ENCODE measurements at regions not wholly inside any gene's neighbourhood (a gene's known extent, or its start where the extent isn't known, plus 50 kb on each side); places are given as distances from the start of the nearest gene placed in this dataset.

GRCh38 chr4:81808011-81808672, 336.4 kb upstream of the RASGEF1B start:
- TF ChIP-seq FOXP2 (optimal IDR thresholded peaks at IDR 0.05; ENCODE audit: borderline replicate concordance, extremely low read depth, extremely low read length, insufficient read depth): no peak
- no peak for TF ChIP-seq POLR2AphosphoS5 (IDR thresholded peaks at IDR 0.05; ENCODE audit: low read depth, low read length)
- no peak for TF ChIP-seq SIN3A (IDR thresholded peaks at IDR 0.05; ENCODE audit: borderline replicate concordance, insufficient read depth, low read length)
- no peak for TF ChIP-seq REST (IDR thresholded peaks at IDR 0.05; ENCODE audit: insufficient read depth in 1 of 2, low read depth in 2 of 2, low read length in 2 of 2)
- TF ChIP-seq TAF1 (IDR thresholded peaks at IDR 0.05; ENCODE audit: borderline replicate concordance, insufficient read depth, low read length): no peak

- no peak for TF ChIP-seq TAF1 (IDR thresholded peaks at IDR 0.05; ENCODE audit: borderline replicate concordance, insufficient read depth, low read length)
- TF ChIP-seq POLR2AphosphoS5 (IDR thresholded peaks at IDR 0.05; ENCODE audit: low read depth, low read length): no peak
- no peak for TF ChIP-seq REST (IDR thresholded peaks at IDR 0.05; ENCODE audit: insufficient read depth in 1 of 2, low read depth in 2 of 2, low read length in 2 of 2)
- TF ChIP-seq SIN3A (IDR thresholded peaks at IDR 0.05; ENCODE audit: borderline replicate concordance, insufficient read depth, low read length): no peak
- no peak for TF ChIP-seq FOXP2 (optimal IDR thresholded peaks at IDR 0.05; ENCODE audit: borderline replicate concordance, extremely low read depth, extremely low read length, insufficient read depth)
Observed at GRCh38 chr4:81807386-81807785, 335.7 kb upstream of the RASGEF1B start.

- no peak for TF ChIP-seq TAF1 (IDR thresholded peaks at IDR 0.05; ENCODE audit: borderline replicate concordance, insufficient read depth, low read length)
Observed at GRCh38 chr4:81806485-81806884, 334.8 kb upstream of the RASGEF1B start.

GRCh38 chr4:81804849-81805248, 333.1 kb upstream of the RASGEF1B start:
- TF ChIP-seq FOXP2 (optimal IDR thresholded peaks at IDR 0.05; ENCODE audit: borderline replicate concordance, extremely low read depth, extremely low read length, insufficient read depth) (no peak), TAF1 (IDR thresholded peaks at IDR 0.05; ENCODE audit: borderline replicate concordance, insufficient read depth, low read length) (no peak), POLR2AphosphoS5 (IDR thresholded peaks at IDR 0.05; ENCODE audit: low read depth, low read length) (no peak), REST (IDR thresholded peaks at IDR 0.05; ENCODE audit: insufficient read depth in 1 of 2, low read depth in 2 of 2, low read length in 2 of 2) (no peak)

- TF ChIP-seq TAF1 (IDR thresholded peaks at IDR 0.05; ENCODE audit: borderline replicate concordance, insufficient read depth, low read length) (no peak), POLR2AphosphoS5 (IDR thresholded peaks at IDR 0.05; ENCODE audit: low read depth, low read length) (no peak), REST (IDR thresholded peaks at IDR 0.05; ENCODE audit: insufficient read depth in 1 of 2, low read depth in 2 of 2, low read length in 2 of 2) (no peak), SIN3A (IDR thresholded peaks at IDR 0.05; ENCODE audit: borderline replicate concordance, insufficient read depth, low read length) (no peak), FOXP2 (optimal IDR thresholded peaks at IDR 0.05; ENCODE audit: borderline replicate concordance, extremely low read depth, extremely low read length, insufficient read depth) (no peak)
Observed at GRCh38 chr4:81802285-81802846, 330.7 kb upstream of the RASGEF1B start.
